WI38 (cell line): ENCODE measurements at regions not wholly inside any gene's neighbourhood (a gene's known extent, or its start where the extent isn't known, plus 50 kb on each side); places are given as distances from the start of the nearest gene placed in this dataset.
"Not testable (repeated sequence)": the region's sequence is repeated elsewhere in the genome, so short reads cannot be mapped to it uniquely, and the experiment has no call there.

Experiments
- H3K4me3 ChIP-seq: 2 replicates; pipeline ENCODE4 v1.5.1; 2011; ENCODE audit warnings: low read depth, mild to moderate bottlenecking, control low read depth, low read length
- TF ChIP-seq, protein P1 (sequence below): IDR thresholded peaks from 2 replicates; pipeline ENCODE4 v1.5.1; 2012; ENCODE audit warnings: low read depth, mild to moderate bottlenecking, control low read depth, low read length

DNA sequence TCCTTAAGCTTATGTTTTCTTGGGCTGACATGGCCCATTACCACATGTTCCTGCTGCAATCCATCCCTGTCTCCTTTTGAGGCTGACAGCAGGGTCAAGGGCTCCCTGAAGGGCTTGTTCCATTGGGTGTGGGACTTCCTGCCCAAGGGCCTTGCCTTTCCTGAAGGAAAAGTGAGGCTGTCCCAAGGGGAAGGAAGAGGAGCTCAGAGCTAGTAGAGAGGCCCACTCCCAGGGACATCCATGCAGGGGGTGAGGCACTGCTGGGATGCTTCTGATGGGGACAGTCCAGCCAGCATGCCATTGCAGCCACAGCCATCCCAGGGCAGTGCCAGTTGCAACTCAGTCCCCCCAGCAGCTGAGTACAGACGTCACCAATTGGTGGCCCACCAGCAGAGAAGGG is 138.4 kb upstream of the FOXA2 start:
- TF ChIP-seq, protein P1, sequence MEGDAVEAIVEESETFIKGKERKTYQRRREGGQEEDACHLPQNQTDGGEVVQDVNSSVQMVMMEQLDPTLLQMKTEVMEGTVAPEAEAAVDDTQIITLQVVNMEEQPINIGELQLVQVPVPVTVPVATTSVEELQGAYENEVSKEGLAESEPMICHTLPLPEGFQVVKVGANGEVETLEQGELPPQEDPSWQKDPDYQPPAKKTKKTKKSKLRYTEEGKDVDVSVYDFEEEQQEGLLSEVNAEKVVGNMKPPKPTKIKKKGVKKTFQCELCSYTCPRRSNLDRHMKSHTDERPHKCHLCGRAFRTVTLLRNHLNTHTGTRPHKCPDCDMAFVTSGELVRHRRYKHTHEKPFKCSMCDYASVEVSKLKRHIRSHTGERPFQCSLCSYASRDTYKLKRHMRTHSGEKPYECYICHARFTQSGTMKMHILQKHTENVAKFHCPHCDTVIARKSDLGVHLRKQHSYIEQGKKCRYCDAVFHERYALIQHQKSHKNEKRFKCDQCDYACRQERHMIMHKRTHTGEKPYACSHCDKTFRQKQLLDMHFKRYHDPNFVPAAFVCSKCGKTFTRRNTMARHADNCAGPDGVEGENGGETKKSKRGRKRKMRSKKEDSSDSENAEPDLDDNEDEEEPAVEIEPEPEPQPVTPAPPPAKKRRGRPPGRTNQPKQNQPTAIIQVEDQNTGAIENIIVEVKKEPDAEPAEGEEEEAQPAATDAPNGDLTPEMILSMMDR, result no peak
- no peak overlapping the region for H3K4me3 ChIP-seq

DNA sequence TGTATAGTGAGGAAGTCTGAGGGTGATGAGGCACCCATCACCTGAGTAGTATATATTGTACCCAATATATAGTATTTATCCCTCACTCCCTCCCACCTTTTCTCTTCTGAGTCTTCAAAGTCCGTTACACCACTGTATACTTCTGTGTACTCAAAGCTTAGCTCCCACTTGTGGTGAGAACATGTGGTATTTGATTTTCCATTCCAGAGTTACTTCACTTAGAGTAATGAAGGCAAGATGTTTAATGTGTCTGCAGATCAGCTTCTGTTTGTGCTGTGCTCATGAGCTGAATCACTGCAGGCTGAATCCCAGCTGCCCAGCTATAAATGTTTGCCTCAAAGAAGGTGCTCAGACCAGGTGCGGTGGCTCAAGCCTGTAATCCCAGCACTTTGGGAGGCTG is 139.3 kb upstream of the FOXA2 start:
- no peak overlapping the region for H3K4me3 ChIP-seq
- TF ChIP-seq, protein P1, result no peak

DNA sequence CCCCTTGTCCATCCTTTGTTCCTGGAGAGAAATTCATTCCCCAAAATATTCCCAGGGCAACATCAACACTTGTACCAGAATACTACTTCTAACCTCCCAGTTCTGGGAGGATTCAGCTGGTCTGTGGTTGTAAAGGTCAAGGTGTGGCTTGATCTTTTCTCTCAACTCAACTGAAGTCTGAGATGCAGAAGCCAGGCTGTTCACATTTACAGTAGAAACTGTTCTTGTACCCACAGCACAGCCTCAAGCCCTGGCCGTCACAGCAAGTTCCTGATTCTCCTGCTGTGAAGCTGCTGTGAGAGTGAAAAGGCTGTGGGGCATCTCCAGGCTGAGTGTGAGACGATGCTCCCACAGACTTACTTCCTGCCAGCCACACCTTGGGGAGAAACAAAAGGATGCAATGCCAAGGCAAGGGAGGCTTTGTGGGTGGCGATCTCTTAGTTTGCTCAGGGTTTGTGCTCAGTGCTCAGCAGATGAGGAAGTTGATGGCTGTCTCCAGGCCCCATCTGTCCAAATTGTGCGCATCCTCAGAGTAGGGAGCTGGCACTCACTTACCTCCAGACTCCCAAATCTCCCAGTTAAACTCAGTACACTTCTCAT is 143.9 kb upstream of the FOXA2 start:
- TF ChIP-seq, protein P1, result no peak
- no peak overlapping the region for H3K4me3 ChIP-seq

DNA sequence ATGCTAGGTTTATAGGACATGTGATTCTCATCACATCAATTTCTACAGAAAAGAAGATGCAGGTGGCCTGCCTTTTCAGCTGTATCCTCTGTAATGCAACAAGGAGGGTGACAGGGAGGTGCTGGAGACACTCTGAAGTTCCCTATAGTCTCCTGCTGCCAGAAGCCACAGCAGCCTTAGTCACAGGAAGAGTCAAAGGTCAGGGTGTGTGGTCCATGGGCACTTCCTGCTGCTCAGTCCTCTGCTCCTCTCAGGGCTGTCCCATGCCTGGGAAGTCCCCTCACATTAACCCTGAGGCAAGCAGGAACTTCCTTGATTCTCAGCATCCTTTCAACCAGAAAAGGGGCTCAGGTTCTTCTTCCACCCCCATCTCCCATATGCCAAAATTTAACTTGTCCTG is 144.8 kb upstream of the FOXA2 start:
- TF ChIP-seq, protein P1, result no peak

DNA sequence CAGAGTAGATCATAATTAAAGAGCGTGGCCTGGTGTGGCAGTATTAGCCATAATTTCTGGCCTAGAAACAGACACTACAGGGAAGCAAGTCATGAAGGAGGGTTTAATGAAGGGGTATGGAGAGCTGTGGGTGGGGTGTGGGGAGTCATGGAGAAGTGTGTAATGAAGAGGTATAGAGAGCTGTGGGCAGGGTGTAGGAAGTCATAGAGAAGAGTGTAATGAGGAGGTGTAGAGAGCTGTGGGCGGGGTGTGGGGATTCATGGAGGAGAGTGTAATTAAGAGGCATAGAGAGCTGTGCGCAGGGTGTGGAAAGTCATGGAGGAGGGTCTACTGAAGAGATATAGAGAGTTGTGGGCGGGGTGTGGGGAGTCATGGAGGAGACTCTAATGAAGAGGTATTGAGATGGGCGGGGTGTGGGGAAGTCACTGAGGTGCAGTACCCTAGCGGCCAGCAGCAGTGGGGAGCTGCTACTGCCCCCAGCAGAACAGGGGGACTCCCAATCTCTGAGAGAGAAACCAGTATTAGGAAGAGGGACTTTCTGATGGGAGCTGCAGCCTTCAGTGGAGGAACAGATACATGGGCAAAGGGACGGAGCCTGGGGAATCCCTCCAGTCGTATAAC is 145.4 kb upstream of the FOXA2 start:
- TF ChIP-seq, protein P1, result no peak
- H3K4me3 ChIP-seq, result no peak overlapping the region

More for the DNA sequence above, 144.8 kb upstream of the FOXA2 start:
- H3K4me3 ChIP-seq, result no peak overlapping the region

DNA sequence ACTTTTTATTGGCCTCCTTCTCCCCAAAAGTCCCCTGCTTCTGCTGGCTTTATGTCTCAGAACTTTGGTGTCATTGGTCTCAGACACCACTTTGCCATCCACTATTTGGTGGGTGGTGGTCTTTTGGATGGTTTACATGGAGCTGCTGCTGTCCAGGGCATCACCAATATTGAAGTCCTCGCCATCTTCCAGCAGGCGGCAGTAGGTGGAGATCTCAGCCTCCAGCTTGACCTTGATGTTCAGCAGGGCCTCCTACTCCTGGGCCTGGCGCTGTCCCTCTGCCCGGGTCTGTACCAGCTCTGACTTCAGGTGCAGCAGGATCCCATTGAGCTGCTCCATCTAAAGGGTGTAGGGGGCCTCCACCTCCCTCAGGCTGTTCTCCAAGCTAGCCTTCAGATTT is 148.4 kb upstream of the FOXA2 start:
- TF ChIP-seq, protein P1, result no peak

DNA sequence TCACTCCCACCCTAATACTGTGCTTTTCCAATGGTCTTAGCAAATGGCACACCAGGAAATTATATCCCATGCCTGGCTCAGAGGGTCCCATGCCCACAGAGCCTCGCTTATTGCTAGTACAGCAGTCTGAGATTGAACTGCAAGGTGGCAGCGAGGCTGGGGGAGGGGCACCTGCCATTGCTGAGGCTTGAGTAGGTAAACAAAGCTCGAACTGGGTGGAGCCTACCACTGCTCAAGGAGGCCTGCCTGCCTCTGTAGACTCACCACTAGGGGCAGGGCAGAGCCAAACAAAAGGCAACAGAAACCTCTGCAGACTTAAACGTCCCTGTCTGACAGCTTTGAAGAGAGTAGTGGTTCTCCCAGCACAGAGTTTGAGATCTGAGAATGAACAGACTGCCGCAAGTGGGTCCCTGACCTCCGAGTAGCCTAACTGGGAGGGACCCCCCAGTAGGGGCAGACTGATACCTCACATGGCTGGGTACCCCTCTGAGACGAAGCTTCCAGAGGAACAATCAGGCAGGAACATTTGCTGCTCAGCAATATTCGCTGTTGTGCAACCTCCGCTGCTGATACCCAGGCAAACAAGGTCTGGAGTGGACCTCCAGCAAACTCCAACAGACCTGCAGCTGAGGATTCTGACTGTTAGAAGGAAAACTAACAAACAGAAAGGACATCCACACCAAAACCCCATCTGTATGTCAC is 150.7 kb upstream of the FOXA2 start:
- TF ChIP-seq, protein P1, result peak; percentile 32; the same call in 1 of the 2 replicates

More for the DNA sequence above, 148.4 kb upstream of the FOXA2 start:
- H3K4me3 ChIP-seq, result no peak overlapping the region

More for the DNA sequence above, 150.7 kb upstream of the FOXA2 start:
- not testable (repeated sequence) for H3K4me3 ChIP-seq
